GM18951 (cell line): ENCODE measurements at regions not wholly inside any gene's neighbourhood (a gene's known extent, or its start where the extent isn't known, plus 50 kb on each side); places are given as distances from the start of the nearest gene placed in this dataset.

ENCODE experiments used
- POLR2A ChIP-seq: IDR thresholded peaks from 4 replicates; pipeline ENCODE4 v1.6.1; 2011; ENCODE audit warnings: mild to moderate bottlenecking; ENCODE audit not compliant: insufficient read length, insufficient read depth; ENCODE audit errors: extremely low read depth
- in situ Hi-C: fragments of 300-500 bp; cut with MboI; formaldehyde crosslinking; loops from one replicate; pipeline ENCODE4 v1.12.0; 2022; ENCODE audit warnings: low sequenced_read_pairs, mixed read lengths, inconsistent platforms; ENCODE audit not compliant: unreplicated experiment

DNA sequence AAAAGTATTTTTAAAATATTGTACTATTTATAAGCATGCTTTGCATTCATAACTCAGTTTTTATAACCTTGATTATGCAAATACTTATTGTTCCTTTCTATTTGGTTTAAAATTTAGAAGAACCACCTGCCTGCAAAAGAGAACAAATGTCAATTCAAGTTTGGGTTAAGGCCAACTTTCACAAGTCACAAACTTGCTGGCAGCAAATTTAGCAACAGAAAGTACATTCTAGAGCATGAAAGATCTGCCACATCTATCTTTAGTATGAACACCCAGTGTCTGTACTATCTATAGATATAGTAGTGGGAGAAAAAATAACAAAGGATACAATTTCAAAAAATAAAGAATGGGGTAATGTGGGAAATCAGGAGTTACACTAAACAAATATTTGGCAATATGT, 1014.2 kb downstream of the C4orf33 start:
- in situ Hi-C loops = no loop called here
- no peak for TF ChIP-seq POLR2A

DNA sequence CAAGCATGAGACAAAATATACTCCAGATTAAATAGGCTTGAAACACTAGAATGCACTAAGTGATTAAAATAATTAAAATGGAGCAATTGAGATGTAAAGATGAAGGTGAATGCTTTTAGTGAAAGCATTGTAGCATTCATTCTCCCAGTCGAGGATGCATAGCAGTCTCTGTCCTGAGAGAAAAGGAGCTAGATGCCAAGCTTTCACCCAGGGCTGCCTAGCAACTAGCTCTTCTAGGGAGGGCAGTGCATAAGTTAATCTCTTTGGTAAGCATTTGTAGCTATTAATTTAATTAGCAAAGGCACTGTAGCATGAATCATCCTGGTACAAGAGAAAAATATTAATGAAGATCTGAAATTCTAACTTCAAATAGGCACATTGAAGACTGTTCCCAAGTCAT, 1014.8 kb downstream of the C4orf33 start:
- TF ChIP-seq POLR2A = no peak
- in situ Hi-C loops = no loop called here

DNA sequence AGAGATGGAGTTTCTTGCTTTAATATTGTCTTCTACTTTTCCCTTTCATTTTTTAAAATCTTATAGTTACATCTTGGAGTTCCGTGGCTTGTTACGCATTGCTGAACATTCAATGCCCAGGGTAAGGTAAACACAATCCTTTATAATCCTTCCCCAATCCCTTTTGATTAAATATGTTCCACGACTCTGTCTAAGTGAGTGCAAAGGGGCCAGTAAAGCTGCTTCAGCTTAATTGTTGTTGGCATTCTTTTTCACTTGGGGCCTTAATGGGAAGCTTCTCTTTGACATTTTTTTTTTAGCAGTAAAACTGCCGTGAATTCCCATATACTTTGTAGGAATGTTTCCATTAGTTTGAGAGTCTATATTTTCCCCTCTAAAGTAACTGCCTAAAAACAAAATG, 1028.1 kb downstream of the C4orf33 start:
- no peak for TF ChIP-seq POLR2A
- in situ Hi-C loops = no loop called here

DNA sequence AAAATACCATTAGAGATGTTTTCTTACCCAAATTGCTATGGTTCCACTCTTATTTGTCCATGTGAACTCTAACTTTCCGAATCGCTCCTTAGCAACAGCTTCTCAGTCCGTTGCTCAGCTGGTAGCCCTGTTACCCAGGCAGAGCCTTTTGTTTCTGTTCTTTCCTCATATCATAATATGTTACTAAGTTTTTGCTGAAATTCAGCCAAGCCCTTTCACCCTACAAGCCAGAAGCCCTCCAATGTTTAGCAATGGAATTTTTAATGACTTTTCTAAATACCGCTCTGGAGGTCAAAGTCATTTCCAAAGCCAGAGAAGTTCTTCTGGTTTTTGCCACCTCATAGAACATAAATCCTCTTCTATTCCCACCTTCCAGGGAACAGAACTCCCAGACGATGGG, 1029.5 kb downstream of the C4orf33 start:
- in situ Hi-C loops = no loop called here
- no peak for TF ChIP-seq POLR2A

DNA sequence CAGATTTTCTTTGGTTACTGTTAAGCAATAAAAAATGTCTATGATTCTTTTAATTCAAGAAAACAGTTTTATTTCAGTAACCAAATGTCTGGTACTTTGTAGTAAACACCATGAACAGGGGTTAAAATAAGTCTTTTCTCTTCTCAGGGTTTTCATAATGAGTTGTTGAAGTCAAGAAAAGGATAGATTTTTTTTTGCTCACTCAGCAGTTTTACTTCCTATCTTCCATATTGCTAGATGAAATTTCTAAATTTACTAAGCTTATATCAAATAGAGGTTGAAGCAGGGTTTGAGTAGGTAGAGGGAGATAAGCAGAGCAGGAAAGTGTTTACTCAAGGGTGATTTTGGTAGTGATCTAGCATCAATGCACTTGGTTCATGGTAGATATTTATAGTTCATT, 1031.3 kb downstream of the C4orf33 start:
- no peak for TF ChIP-seq POLR2A
- in situ Hi-C loops = no loop called here

DNA sequence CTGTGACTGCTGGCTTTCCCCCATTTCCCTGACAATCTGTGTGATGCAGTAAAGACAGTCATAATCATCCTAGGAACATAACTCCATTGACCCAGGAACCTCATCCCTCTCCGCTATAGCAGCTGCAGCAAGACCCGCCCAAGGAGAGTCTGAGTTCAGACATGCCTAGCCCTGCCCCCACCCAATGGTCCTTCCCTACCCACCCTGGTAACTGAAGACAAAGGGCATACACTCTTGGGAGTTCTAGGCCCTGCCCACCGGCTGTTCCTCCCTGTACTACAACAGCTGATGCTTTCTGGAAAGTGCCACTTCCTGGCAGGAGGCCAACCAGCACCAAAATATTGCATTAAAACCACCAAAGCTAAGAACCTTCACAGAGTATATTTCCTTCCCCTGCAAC, 1035.6 kb downstream of the C4orf33 start:
- in situ Hi-C loops = no loop called here
- TF ChIP-seq POLR2A = no peak

DNA sequence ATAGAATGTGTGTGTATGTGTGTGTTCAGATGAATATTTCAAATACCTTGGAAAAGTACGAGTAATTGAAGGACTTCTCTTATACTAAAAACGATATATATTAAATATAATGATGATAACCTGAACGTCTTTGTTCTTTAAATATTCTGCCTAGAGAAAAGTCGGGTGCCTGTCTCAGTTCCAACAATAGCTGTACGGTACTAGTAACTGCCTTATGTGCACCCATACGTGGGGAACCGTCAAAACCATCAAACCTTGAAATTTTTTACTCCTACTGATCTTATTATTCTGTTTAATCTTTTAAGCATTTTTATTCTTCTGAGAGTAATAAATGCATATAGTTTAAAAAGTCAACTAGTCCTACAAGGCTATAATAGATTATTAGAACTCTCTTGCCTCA, 1045.7 kb downstream of the C4orf33 start:
- in situ Hi-C loops = no loop called here
- TF ChIP-seq POLR2A = no peak

DNA sequence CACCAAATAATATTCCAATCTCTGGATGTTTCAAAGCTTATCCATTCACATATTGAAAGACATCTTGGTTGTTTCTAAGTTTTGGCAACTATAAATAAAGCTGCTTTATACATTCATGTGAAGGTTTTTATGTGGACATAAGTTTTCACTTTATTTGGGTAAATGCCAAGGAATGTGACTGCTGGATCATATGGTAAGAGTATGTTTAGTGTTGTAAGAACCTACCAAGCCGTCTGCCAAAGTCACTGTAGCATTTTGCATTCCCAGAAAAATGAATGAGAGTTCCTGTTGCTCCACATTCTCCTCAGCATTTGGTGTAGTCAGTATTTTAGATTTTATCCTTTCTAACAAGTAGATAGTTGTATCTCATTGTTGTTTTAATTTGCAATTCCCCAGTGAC, 1047.7 kb downstream of the C4orf33 start:
- TF ChIP-seq POLR2A = no peak
- in situ Hi-C loops = no loop called here

DNA sequence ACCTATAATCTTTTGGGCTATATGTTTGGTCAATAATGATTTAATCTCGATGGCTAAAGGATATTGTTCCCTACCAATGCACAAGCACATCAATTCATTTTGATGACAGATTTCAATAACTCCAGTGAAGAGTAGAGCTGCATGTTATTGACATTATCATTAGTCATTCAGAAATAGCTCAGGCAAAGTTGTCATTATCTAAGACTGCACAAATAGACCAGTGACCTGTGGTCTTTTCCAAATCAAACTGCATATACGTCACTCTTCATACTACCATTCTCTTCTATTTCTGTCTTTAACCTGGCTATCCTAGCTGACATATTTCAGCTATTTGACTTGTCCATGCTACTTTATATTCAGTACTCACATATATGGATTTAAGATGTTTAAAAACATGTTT, 1050.8 kb downstream of the C4orf33 start:
- no peak for TF ChIP-seq POLR2A
- in situ Hi-C loops = no loop called here

DNA sequence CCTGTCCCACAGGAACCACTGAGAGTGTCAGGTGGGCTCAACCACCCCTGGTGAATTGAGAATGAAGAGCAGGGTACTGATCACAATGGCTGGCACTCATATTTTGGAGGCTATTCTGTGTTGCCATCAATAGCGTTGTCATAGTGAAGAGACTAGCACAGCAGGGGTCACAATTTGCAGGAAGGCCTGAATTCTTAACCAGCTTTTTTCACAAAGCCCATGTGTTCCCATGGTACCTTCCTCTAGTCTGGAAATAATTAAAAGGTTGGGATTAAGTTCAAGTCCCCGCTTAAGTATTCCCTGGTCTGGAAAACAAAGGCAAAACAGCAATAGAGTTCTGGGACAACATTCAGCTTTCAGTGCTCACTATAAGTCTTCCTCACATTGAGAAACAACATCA, 1051.7 kb downstream of the C4orf33 start:
- in situ Hi-C loops = no loop called here
- TF ChIP-seq POLR2A = no peak

DNA sequence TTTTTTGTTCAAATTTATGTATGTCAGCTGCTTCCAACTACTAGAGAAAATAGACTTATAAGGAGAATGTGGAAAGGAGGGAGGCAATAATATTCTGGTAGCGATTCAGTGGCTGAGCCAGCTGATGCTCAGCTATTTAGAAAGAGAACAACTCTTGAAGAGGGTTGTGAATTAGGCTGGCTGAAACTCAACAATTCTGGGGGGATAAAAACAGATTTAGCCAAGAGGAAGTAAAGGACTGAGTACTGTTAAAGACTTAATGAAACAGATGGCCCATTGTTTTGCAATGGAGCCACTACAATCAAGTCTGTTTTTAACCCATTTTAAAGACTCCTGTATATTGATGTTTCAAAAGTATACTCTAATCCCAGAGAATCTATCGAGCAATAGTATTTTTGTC, 1058.9 kb downstream of the C4orf33 start:
- in situ Hi-C loops = no loop called here
- no peak for TF ChIP-seq POLR2A

DNA sequence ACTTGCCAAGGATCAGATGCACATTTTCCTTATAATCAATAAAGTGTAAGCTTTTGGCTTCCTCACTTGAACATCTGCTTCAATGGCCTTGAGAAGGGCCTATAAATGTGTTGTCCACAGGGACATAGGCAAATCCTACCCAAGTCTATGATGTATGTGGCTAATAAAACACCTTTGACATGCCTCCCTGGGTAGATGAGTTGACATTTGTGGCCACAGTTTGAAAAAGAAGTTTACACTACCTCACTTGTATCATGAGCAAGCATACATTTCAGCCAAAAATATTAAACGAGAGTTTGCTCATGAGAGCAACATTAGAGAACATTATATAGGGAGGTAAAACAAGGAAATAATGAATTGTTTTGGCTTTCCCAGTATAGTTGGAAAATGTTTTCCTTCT, 1067.7 kb downstream of the C4orf33 start:
- in situ Hi-C loops = no loop called here
- TF ChIP-seq POLR2A = no peak

DNA sequence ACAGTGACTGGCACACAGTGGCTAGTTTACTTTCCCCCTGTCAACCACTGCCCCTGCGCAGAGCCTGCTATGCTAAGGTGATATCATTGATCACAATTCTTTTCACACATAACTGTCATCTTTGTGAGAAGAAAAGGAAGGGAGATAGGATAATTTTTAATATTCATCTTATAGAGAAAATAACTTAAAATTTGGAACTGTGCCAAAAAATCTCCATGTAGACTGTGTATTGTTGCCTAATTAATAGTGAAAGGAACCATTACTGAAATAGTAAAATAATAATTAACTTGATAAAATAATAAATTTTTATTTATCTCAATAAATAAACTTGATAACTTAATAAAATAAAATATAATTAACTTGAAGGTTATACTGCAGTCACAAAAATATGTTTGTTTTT, 1069.4 kb downstream of the C4orf33 start:
- TF ChIP-seq POLR2A = no peak
- in situ Hi-C loops = no loop called here

DNA sequence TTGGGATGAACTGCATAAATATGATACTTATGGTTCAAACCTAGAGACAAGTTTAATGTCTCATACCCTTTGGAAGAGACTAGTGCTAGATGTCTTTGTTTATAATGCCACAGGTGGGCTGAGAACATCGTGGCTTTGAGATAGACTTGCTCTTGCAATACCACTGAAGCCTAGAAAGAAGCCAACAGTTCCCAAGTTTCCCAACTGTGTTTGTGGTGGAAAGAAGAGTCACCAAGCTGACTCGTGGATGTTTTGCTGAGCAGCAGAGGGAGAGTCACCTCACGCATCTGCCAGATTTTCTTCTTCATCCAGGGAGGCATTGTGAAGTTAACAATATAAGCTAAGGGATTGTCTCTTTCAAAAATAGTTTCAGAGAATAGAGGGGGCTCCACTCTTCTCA, 1076.2 kb downstream of the C4orf33 start:
- no peak for TF ChIP-seq POLR2A
- in situ Hi-C loops = no loop called here

DNA sequence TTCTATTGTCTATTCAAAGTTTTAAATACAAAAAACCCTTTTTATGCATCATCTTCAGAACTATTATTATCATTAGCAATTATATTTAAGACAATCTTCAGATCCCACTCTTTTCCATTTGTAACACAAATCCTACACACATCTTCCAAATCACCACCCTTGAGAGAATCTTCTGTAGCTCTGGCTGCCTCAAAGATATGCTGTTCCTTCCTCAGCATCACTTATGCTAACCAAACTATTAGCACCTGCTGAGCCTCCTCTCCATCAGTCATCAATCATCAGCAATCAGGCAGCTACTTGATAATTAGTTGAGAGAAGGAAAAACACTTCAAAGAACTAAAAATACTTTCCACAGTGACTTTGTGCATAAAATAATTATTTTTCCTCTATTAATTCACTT, 1082.2 kb downstream of the C4orf33 start:
- TF ChIP-seq POLR2A = no peak
- in situ Hi-C loops = no loop called here
